GM23338 (cell line): ENCODE measurements at regions not wholly inside any gene's neighbourhood (a gene's known extent, or its start where the extent isn't known, plus 50 kb on each side); places are given as distances from the start of the nearest gene placed in this dataset.

ENCODE experiments used
- CTCF ChIP-seq, 2 experiments: fragments of 200-600 bp in 1 of 2; sonication (generic) in 1 of 2; conservative IDR thresholded peaks; 2 replicates each; pipeline versions ENCODE4 v1.5.1 to v1.6.1; 2016 to 2017; ENCODE audit warnings: antibody characterized with exemption in 2 of 2, low read depth in 2 of 2, mild to moderate bottlenecking in 2 of 2, moderate library complexity in 1 of 2
- JUNB ChIP-seq: IDR thresholded peaks from one replicate; pipeline ENCODE4 v1.6.1; 2016; ENCODE audit warnings: antibody characterized with exemption; ENCODE audit not compliant: unreplicated experiment
- REST ChIP-seq: IDR thresholded peaks from one replicate; pipeline ENCODE4 v1.6.1; 2018; ENCODE audit warnings: antibody characterized with exemption; ENCODE audit not compliant: unreplicated experiment
- STAT1 ChIP-seq: IDR thresholded peaks from one replicate; pipeline ENCODE4 v1.6.1; 2016; ENCODE audit warnings: antibody characterized with exemption; ENCODE audit not compliant: unreplicated experiment
- ZNF462 ChIP-seq: fragments of 250-450 bp; sonication (Bioruptor Pico); IDR thresholded peaks from 2 replicates; pipeline ENCODE4 v1.5.0; 2020; ENCODE audit warnings: mild to moderate bottlenecking, moderate library complexity

- TF ChIP-seq REST (no peak), JUNB (no peak), CTCF (conservative IDR thresholded peaks at IDR 0.05; ENCODE audit: low read depth in 2 of 2) (no peak), STAT1 (no peak), ZNF462 (CRISPR knock-in tag) (no peak)
Measured at GRCh38 chr7:36795451-36796021, 71.2 kb upstream of the AOAH start.
